SU-DHL-6 (cell line): ENCODE measurements at regions not wholly inside any gene's neighbourhood (a gene's known extent, or its start where the extent isn't known, plus 50 kb on each side); places are given as distances from the start of the nearest gene placed in this dataset.

Experiments
- H2AFZ ChIP-seq: fragments of 200-600 bp; sonication (generic); 2 replicates; pipeline ENCODE4 v1.6.1; 2014; ENCODE audit warnings: low read depth, mild to moderate bottlenecking, moderate library complexity, mixed read lengths, antibody characterized with exemption, low read length; ENCODE audit not compliant: severe bottlenecking
- H3F3A ChIP-seq: fragments of 200-600 bp; shearing (Covaris generic); 2 replicates; pipeline ENCODE4 v1.6.0; 2016; ENCODE audit warnings: antibody characterized with exemption, mild to moderate bottlenecking; ENCODE audit not compliant: insufficient read depth
- H3K27ac ChIP-seq: fragments of 200-600 bp; sonication (generic); 2 replicates; pipeline ENCODE4 v1.5.1; 2016; ENCODE audit warnings: low read depth, mild to moderate bottlenecking, low read length, moderate library complexity, mixed read lengths
- H3K27me3 ChIP-seq: fragments of 200-600 bp; sonication (generic), shearing (Covaris generic); 2 replicates; pipeline ENCODE4 v1.6.0; 2014; ENCODE audit warnings: mild to moderate bottlenecking, low read length
- H3K36me3 ChIP-seq: fragments of 200-600 bp; sonication (generic); 2 replicates; pipeline ENCODE4 v1.6.1; 2014; ENCODE audit warnings: mild to moderate bottlenecking, low read length, mixed read lengths
- H3K4me2 ChIP-seq: fragments of 300-600, 200-600 bp; shearing (Covaris generic), sonication (generic); 2 replicates; pipeline ENCODE4 v1.6.0; 2014; ENCODE audit warnings: low read length, low read depth, mild to moderate bottlenecking; ENCODE audit not compliant: poor library complexity, severe bottlenecking
- H3K4me3 ChIP-seq: fragments of 200-600 bp; sonication (generic); 2 replicates; pipeline ENCODE4 v1.5.1; 2014; ENCODE audit warnings: antibody characterized with exemption, low read length, mild to moderate bottlenecking, mixed read lengths; ENCODE audit not compliant: insufficient read depth, poor library complexity, severe bottlenecking
- H3K79me2 ChIP-seq: fragments of 200-600 bp; sonication (generic); 2 replicates; pipeline ENCODE4 v1.6.1; 2014; ENCODE audit warnings: mild to moderate bottlenecking, low read length, moderate library complexity; ENCODE audit not compliant: insufficient read depth
- H3K9ac ChIP-seq: fragments of 200-600 bp; sonication (generic); 2 replicates; pipeline ENCODE4 v1.7.0; 2014; ENCODE audit warnings: mild to moderate bottlenecking, low read length
- H3K9me2 ChIP-seq: fragments of 200-600 bp; sonication (generic); replicated peaks from 2 replicates; pipeline ENCODE4 v1.6.1; 2014; ENCODE audit warnings: low read length; ENCODE audit not compliant: insufficient read depth
- H3K9me3 ChIP-seq: fragments of 200-600 bp; sonication (generic); 2 replicates; pipeline ENCODE4 v1.6.1; 2014; ENCODE audit warnings: low read length, mixed read lengths; ENCODE audit not compliant: insufficient read depth
- H4K20me1 ChIP-seq: fragments of 200-600 bp; sonication (generic); 2 replicates; pipeline ENCODE4 v1.6.1; 2014; ENCODE audit warnings: low read depth, mild to moderate bottlenecking, antibody characterized with exemption, low read length, moderate library complexity, mixed read lengths
- EZH2phosphoT487 ChIP-seq: fragments of 200-600 bp; sonication (generic), shearing (Covaris generic); conservative IDR thresholded peaks from 2 replicates; pipeline ENCODE4 v1.6.1; 2018; ENCODE audit warnings: mild to moderate bottlenecking, antibody characterized with exemption, low read length, moderate library complexity, mixed read lengths
- TF ChIP-seq, protein P1 (sequence below): fragments of 200-600 bp; sonication (generic); IDR thresholded peaks from one replicate; pipeline ENCODE4 v1.5.1; 2017; ENCODE audit warnings: antibody characterized with exemption, mild to moderate bottlenecking, low read length, moderate library complexity; ENCODE audit not compliant: insufficient read depth, poor library complexity, severe bottlenecking

DNA sequence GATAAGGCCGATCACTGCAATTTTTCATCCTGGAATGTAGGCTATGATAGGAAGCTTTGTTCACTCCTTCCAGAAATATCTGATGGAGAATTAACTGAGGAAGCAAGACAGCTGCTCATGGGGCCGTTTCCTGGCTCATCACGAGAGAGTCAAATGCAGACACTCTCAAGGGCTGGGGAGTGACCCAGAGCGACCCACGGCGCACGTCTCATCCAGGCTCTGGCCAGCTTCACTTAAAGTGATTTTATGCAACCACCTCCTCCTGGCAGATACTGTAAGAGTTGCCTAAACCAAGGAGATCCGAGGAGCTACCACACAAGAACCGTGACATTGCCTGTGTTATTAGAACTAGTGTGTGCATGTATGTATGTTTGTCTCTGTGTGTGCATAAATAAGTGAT is 530.8 kb downstream of the TCERG1L start:
- no peaks in the 10 kb centered on the region for H4K20me1 ChIP-seq
- no peaks in the 10 kb centered on the region for H3K27me3 ChIP-seq
- no peaks in the 10 kb centered on the region for H3K9me3 ChIP-seq
- no peaks in the 10 kb centered on the region for H3F3A ChIP-seq
- no peak overlapping the region for H3K4me2 ChIP-seq
- no peak overlapping the region for H2AFZ ChIP-seq
- no peak overlapping the region for H3K27ac ChIP-seq
- no peak overlapping the region for H3K9ac ChIP-seq
- H3K36me3 ChIP-seq, result no peaks in the 10 kb centered on the region
- TF ChIP-seq EZH2phosphoT487, result no peak
- no peaks in the 10 kb centered on the region for H3K9me2 ChIP-seq
- no peak overlapping the region for H3K4me3 ChIP-seq
- no peaks in the 10 kb centered on the region for H3K79me2 ChIP-seq

DNA sequence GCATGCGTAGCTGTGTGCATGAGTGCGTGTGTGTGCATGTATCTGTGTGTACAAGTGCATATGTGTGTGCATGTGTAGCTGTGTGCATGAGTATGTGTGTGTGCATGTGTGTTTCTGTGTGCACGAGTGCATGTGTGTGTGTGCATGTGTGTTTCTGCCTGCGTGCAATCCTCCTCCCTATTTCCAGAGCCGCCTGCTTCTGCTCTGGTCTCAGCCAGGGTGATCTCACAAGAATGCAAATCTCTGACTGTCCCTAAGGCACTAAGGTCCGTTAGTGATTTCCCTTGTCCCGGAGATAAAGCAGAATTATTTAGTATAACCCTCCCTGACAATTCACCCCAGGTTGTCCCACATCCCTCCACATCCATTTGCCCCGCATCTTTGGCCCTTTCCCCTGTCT is 530.3 kb downstream of the TCERG1L start:
- H2AFZ ChIP-seq, result no peak overlapping the region
- no peaks in the 10 kb centered on the region for H3K9me3 ChIP-seq
- no peaks in the 10 kb centered on the region for H4K20me1 ChIP-seq
- no peak overlapping the region for H3K9ac ChIP-seq
- H3K27me3 ChIP-seq, result no peaks in the 10 kb centered on the region
- TF ChIP-seq, protein P1, sequence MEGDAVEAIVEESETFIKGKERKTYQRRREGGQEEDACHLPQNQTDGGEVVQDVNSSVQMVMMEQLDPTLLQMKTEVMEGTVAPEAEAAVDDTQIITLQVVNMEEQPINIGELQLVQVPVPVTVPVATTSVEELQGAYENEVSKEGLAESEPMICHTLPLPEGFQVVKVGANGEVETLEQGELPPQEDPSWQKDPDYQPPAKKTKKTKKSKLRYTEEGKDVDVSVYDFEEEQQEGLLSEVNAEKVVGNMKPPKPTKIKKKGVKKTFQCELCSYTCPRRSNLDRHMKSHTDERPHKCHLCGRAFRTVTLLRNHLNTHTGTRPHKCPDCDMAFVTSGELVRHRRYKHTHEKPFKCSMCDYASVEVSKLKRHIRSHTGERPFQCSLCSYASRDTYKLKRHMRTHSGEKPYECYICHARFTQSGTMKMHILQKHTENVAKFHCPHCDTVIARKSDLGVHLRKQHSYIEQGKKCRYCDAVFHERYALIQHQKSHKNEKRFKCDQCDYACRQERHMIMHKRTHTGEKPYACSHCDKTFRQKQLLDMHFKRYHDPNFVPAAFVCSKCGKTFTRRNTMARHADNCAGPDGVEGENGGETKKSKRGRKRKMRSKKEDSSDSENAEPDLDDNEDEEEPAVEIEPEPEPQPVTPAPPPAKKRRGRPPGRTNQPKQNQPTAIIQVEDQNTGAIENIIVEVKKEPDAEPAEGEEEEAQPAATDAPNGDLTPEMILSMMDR, result no peak
- TF ChIP-seq EZH2phosphoT487, result no peak
- no peaks in the 10 kb centered on the region for H3K79me2 ChIP-seq
- H3F3A ChIP-seq, result no peaks in the 10 kb centered on the region
- no peaks in the 10 kb centered on the region for H3K36me3 ChIP-seq
- H3K9me2 ChIP-seq, result no peaks in the 10 kb centered on the region
- H3K4me2 ChIP-seq, result no peak overlapping the region
- H3K4me3 ChIP-seq, result no peak overlapping the region
- H3K27ac ChIP-seq, result no peak overlapping the region

DNA sequence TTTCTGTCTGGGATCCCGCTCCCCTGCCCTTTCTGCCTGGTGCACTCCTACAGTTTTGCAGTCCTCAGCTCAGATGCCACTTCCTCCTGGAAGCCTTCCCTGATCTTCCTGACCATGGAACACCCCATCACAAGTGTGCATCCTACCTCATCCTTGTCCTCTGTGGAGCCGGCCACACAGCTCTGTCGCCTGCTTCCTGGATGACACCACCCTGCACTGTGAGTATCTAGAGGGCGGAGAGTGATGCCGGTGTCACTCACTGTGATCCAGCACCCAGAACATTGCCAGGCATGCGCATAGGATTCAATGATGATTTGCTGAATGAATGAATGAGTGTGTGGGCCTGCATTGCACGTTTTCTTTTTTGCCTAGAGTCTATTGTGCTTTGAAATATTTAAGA is 529.9 kb downstream of the TCERG1L start:
- H2AFZ ChIP-seq, result no peak overlapping the region
- no peaks in the 10 kb centered on the region for H3K9me3 ChIP-seq
- H3K27me3 ChIP-seq, result no peaks in the 10 kb centered on the region
- no peaks in the 10 kb centered on the region for H3K36me3 ChIP-seq
- H3K27ac ChIP-seq, result no peak overlapping the region
- no peak overlapping the region for H3K4me3 ChIP-seq
- no peaks in the 10 kb centered on the region for H4K20me1 ChIP-seq
- no peaks in the 10 kb centered on the region for H3K9me2 ChIP-seq
- H3K9ac ChIP-seq, result no peak overlapping the region
- no peak for TF ChIP-seq EZH2phosphoT487
- TF ChIP-seq, protein P1, result no peak
- no peaks in the 10 kb centered on the region for H3F3A ChIP-seq
- H3K79me2 ChIP-seq, result no peaks in the 10 kb centered on the region
- H3K4me2 ChIP-seq, result no peak overlapping the region

DNA sequence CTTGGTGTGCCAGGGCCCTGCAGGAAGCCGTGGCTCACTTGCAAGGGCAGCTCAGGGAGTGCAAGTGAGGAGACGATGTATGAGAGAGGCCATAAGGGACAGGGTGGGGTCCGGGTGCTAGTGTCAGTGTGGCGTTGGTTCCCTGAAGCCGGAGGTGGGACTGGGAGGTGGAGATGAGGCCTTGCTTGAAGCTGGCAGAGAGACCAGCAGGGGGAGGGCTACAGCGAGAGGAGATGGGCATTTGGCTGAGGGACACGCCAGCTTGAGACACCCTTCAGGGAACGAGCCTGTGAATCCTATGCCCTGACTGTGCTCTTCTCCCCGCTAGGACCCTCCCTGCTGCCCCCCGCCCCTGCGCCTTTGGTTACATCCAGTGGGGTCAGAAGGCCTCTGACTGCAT is 529.1 kb downstream of the TCERG1L start:
- TF ChIP-seq, protein P1, result no peak
- no peak for TF ChIP-seq EZH2phosphoT487
- Histone ChIP-seq H3K9me2 (no peaks in the 10 kb centered on the region), H3K4me3 (no peak overlapping the region), H3K27me3 (no peaks in the 10 kb centered on the region), H3K4me2 (no peak overlapping the region), H4K20me1 (no peaks in the 10 kb centered on the region), H3K9ac (no peak overlapping the region), H3F3A (no peaks in the 10 kb centered on the region), H3K79me2 (no peaks in the 10 kb centered on the region), H2AFZ (no peak overlapping the region), H3K27ac (no peak overlapping the region), H3K36me3 (no peaks in the 10 kb centered on the region), H3K9me3 (no peaks in the 10 kb centered on the region)
